ENCODE measurements at regions not wholly inside any gene's neighbourhood (a gene's known extent, or its start where the extent isn't known, plus 50 kb on each side); places are given as distances from the start of the nearest gene placed in this dataset.
"Not testable (repeated sequence)": the region's sequence is repeated elsewhere in the genome, so short reads cannot be mapped to it uniquely, and the experiment has no call there.

GRCh38 chr7:131032786-131033185 lies 294.9 kb upstream of the MKLN1 start:
- DNase-seq (ENCODE audit: low spot score) (no peak), ATAC-seq (ENCODE audit: low FRiP score) (no peak)
- no peak for TF ChIP-seq CTCF (IDR thresholded peaks at IDR 0.05)

DNA sequence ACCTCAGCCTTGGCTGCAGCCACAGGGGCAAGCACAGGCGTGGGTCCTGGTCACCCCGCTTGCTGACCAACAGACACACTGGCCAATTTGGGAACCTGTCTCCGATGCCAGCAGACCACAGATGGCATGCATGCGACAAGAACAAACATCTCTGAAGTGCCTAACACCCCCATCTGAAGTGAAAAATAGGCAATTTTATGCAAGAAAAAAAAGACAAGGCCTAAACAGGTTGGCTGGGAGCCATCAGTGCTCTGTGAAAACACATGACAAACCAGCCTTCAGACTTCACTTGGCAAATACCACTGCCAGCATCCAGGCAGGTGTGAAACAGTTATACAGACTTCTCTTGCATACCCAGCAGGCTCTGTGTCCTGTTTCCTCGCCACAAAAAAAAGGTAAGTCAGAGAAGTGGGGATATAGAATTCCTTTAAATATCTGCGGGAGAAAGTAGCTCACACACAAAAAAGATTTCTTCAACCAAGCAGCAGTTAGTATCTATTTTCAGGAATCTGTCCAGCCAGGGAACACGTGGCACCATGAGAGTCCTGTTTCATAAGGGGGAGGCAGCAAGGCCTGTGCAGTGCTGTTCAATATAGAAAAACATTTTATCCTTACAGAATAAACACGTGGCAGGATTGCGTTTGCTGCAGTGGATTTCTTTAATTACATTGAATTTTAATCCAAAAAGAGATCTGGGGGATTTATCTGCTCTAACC lies 293.4 kb upstream of the MKLN1 start:
- ATAC-seq (ENCODE audit: low FRiP score): no peak

GRCh38 chr7:131035088-131035770 lies 292.4 kb upstream of the MKLN1 start:
- no peak for TF ChIP-seq CTCF (IDR thresholded peaks at IDR 0.05)
- ATAC-seq (ENCODE audit: low FRiP score) (no peak), DNase-seq (ENCODE audit: low spot score) (no peak)

More for the DNA sequence above, 293.4 kb upstream of the MKLN1 start:
- no peak for TF ChIP-seq CTCF (IDR thresholded peaks at IDR 0.05)
- DNase-seq (ENCODE audit: low spot score): no peak

DNA sequence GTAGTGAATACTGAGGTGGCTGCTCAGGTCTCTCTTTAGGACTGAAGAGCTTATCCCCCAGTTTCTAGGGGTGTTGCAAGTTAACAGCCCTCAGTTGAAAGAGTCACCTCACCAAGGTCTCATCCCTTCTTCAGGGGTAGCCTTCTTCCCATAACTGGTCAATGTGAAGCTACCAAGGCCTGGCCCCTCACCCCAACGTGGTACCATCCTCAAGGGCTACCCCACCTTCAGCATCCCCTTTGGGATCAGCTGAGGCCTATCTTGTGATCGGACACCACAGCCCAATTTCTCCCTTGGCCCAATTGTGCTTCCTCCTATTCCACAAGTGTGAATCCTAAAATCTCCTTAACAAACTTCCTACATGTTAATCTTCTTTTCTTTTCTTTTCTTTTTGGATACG lies 289.5 kb upstream of the MKLN1 start:
- TF ChIP-seq CTCF (IDR thresholded peaks at IDR 0.05): no peak
- ATAC-seq (ENCODE audit: low FRiP score) (no peak), DNase-seq (ENCODE audit: low spot score) (no peak)

GRCh38 chr7:131039355-131039762 lies 288.3 kb upstream of the MKLN1 start:
- no peak for TF ChIP-seq CTCF (IDR thresholded peaks at IDR 0.05)
- ATAC-seq (ENCODE audit: low FRiP score): no peak
- no peak for DNase-seq (ENCODE audit: low spot score)

DNA sequence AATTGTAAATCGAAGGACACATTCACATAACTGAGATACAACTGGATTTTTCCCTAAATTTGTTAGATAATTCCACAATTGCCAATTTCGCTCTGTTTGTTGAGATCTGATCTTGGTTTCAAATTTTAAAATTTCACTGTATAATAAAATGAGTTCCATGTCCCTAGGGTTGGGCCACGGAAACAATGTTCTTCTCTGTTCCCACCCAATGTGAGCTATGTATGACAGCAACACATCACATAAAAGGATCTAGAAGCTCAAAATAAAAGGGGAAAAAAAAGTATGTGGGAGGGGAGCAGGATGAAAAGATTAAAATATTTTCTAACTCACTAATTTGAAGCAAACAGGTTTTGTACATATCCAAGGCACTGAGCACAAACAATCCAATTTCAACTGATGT lies 287.8 kb upstream of the MKLN1 start:
- ATAC-seq (ENCODE audit: low FRiP score): no peak
- DNase-seq (ENCODE audit: low spot score): no peak
- no peak for TF ChIP-seq CTCF (IDR thresholded peaks at IDR 0.05)

GRCh38 chr7:131040467-131040932 lies 287.2 kb upstream of the MKLN1 start:
- peak; percentile 47 for ATAC-seq (ENCODE audit: low FRiP score)
- DNase-seq (ENCODE audit: low spot score): no peak
- peak in 2 of 3 donors; percentile 16 to 59 for TF ChIP-seq CTCF (IDR thresholded peaks at IDR 0.05)

DNA sequence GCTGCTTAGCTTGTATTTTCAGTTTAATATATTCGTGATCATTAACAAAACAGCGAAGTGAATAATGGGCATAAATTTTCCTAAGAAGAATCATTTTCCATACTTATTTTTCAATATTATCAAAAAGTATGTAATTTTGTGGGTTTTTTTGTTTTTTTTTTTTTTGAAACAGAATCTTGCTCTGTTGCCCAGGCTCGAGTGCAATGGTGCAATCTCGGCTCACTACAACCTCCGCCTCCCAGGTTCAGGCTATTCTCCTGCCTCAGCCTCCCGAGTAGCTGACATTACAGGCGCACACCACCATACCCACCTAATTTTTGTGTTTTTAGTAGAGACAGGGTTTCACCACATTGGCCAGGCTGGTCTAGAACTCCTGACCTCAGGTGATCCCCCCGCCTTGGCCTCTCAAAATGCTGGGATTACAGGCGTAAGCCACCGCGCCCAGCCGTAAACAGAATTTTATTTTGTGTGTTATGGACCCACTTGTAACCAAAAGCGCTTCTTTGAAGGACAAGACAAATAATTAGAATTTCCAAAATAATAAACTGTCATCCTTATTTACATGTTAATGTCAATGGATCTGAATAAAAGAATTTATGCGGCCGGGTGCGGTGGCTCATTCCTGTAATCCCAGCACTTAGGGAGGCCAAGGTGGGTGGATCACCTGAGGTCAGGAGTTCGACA lies 286.5 kb upstream of the MKLN1 start:
- ATAC-seq (ENCODE audit: low FRiP score); DNase-seq (ENCODE audit: low spot score): not testable (repeated sequence)

Measured in omental fat pad (tissue), 3 donors.